HL-60 (cell line): ENCODE measurements at regions not wholly inside any gene's neighbourhood (a gene's known extent, or its start where the extent isn't known, plus 50 kb on each side); places are given as distances from the start of the nearest gene placed in this dataset.

Source experiments
- CTCF ChIP-seq: IDR thresholded peaks from one replicate; pipeline ENCODE4 v1.5.1; 2011; ENCODE audit warnings: low read length, control low read depth, inconsistent platforms; ENCODE audit not compliant: insufficient read depth
- GABPA ChIP-seq: IDR thresholded peaks from 2 replicates; pipeline ENCODE4 v1.6.1; 2012; ENCODE audit warnings: low read depth
- POLR2AphosphoS5 ChIP-seq: IDR thresholded peaks from 2 replicates; pipeline ENCODE4 v1.6.1; 2012; ENCODE audit warnings: low read depth
- REST ChIP-seq: IDR thresholded peaks from 2 replicates; pipeline ENCODE4 v1.6.1; 2012; ENCODE audit warnings: low read depth; ENCODE audit not compliant: insufficient replicate concordance
- SPI1 ChIP-seq: IDR thresholded peaks from 2 replicates; pipeline ENCODE4 v1.6.1; 2012; ENCODE audit warnings: low read depth, mild to moderate bottlenecking, borderline replicate concordance

- TF ChIP-seq CTCF (no peak), POLR2AphosphoS5 (no peak), REST (no peak), SPI1 (no peak), GABPA (no peak)
These were observed 245.8 kb downstream of the FRK start for GRCh38 chr6:115814907-115815306.
